ENCODE measurements at regions not wholly inside any gene's neighbourhood (a gene's known extent, or its start where the extent isn't known, plus 50 kb on each side); places are given as distances from the start of the nearest gene placed in this dataset.
"Not testable (repeated sequence)": the region's sequence is repeated elsewhere in the genome, so short reads cannot be mapped to it uniquely, and the experiment has no call there.

DNA sequence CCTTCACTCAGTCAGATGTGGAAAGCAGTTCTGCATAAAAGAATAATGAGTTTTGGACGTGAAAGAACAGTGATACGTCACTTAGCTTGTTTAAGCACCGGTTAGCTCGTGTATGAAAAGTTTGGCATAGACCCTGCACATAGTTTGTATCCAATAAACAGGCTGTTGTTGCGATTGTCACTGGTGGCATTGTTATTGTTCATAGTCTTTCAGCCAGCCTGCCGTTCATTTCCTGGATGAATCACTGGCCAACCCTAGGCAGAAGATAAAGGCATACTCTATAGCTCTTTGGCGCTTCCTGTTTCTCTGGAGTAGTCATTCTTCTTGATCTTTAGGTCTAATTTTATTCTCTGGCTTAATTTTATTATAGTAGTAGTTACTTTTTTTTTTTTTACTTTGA lies 57.8 kb upstream of the ANKRD30A start:
- TF ChIP-seq, protein P1, sequence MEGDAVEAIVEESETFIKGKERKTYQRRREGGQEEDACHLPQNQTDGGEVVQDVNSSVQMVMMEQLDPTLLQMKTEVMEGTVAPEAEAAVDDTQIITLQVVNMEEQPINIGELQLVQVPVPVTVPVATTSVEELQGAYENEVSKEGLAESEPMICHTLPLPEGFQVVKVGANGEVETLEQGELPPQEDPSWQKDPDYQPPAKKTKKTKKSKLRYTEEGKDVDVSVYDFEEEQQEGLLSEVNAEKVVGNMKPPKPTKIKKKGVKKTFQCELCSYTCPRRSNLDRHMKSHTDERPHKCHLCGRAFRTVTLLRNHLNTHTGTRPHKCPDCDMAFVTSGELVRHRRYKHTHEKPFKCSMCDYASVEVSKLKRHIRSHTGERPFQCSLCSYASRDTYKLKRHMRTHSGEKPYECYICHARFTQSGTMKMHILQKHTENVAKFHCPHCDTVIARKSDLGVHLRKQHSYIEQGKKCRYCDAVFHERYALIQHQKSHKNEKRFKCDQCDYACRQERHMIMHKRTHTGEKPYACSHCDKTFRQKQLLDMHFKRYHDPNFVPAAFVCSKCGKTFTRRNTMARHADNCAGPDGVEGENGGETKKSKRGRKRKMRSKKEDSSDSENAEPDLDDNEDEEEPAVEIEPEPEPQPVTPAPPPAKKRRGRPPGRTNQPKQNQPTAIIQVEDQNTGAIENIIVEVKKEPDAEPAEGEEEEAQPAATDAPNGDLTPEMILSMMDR (IDR thresholded peaks at IDR 0.05; ENCODE audit: low read length, missing control alignments) = no peak
- H3K4me3 ChIP-seq (replicated peaks; ENCODE audit: low read depth, low read length) = no peak overlapping the region
- no peak for DNase-seq (ENCODE audit: low read depth)

DNA sequence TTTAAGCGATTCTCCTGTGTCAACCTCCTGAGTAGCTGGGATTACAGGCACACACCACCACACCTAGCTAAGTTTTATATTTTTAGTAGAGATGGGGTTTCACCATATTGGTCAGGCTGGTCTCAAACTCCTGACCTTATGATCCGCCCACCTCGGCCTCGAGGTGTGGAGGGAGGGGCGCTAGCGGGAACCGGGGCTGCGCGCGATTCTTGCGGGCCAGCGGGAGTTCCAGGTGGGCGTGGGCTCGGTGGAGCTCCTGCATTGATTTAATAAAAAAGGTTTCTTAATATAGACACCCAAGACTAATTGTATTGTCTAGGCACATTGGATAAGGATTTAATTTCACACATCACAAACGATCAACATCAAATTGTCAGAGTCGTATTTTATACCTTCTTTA lies 63.1 kb upstream of the ANKRD30A start:
- not testable (repeated sequence) for DNase-seq (ENCODE audit: low read depth); H3K4me3 ChIP-seq (replicated peaks; ENCODE audit: low read depth, low read length)

DNA sequence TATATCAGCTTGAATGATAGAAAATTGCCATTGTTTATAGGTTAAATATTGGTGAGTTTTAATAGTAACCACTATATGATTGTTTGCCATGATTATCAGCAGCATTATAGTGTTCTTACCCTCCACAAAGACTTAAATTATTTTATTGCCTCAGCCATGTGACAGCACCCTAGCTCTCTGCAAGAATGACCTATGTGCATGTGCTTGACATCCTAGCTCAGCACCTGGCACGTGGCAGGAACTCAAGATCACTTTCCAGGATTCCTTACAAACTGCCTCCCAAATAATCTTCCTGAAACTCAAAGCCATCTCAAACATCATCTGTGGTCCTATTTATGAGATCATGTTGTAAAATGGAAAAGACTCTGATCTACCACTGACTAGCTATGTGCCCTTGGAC lies 68.1 kb upstream of the ANKRD30A start:
- no peak for DNase-seq (ENCODE audit: low read depth)
- no peak overlapping the region for H3K4me3 ChIP-seq (replicated peaks; ENCODE audit: low read depth, low read length)
- TF ChIP-seq, protein P1 (IDR thresholded peaks at IDR 0.05; ENCODE audit: low read length, missing control alignments) = no peak

DNA sequence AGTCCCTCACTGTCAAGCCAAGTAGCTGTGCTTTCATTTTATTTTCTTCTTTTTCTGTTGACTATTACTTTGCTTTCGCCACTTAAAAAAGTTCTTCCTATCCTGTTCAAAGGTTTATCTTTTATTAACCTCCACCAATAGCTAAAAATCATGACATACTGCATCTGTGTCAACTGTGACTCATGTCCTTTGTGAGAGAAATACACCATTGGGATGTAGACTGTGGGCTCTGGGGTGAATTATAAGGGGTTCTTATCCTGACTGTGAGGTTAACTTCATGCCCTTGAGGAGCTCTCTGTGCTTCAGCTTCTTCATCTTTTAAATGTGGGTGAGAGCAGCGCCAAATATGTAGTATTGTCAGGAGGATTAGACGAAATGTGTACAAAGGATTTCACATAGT lies 71.9 kb upstream of the ANKRD30A start:
- no peak for DNase-seq (ENCODE audit: low read depth)
- TF ChIP-seq, protein P1 (IDR thresholded peaks at IDR 0.05; ENCODE audit: low read length, missing control alignments) = no peak
- no peak overlapping the region for H3K4me3 ChIP-seq (replicated peaks; ENCODE audit: low read depth, low read length)

DNA sequence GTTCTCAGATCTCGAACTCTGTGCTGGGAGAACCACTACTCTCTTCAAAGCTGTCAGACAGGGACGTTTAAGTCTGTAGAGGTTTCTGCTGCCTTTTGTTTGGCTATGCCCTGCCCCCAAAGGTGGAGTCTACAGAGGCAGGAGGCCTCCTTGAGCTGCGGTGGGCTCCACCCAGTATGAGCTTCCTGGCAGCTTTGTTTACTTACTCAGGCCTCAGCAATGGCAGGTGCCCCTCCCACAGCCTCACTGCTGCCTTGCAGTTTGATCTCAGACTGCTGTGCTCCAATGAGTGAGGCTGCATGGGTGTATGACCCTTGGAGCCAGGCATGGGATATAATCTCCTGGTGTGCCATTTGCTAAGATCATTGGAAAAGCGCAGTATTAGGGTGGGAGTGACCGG lies 75.4 kb upstream of the ANKRD30A start:
- H3K4me3 ChIP-seq (replicated peaks; ENCODE audit: low read depth, low read length); DNase-seq (ENCODE audit: low read depth): not testable (repeated sequence)

DNA sequence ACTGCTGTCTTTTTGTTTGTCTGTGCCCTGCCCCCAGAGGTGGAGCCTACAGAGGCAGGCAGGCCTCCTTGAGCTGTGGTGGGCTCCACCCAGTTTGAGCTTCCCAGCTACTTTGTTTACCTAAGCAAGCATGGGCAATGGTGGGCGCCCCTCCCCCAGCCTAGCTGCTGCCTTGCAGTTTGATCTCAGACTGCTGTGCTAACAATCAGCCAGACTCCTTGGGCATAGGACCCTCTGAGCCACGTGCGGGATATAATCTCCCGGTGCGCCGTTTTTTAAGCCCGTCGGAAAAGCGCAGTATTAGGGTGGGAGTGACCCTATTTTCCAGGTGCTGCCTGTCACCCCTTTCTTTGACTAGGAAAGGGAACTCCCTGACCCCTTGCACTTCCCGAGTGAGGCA lies 81.1 kb upstream of the ANKRD30A start:
- not testable (repeated sequence) for H3K4me3 ChIP-seq (replicated peaks; ENCODE audit: low read depth, low read length); DNase-seq (ENCODE audit: low read depth)

DNA sequence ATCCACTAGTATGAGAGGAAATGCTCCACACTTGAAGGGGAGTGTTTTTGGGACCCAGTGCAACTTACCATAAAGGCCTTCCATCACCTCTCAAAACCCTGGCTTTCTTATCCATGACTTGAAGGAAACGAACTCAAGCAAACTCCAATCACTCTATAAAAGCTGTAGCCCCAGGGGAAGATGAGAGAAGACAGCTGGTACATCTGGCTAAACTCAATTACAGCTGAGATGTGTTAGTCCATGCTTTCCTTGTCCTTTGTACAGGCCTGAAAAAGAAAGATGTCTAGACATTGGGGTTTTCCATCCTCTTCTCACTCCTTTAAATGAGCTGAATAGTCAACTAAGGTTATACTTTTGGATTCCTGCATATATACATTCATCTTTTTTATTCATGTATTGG lies 89.5 kb upstream of the ANKRD30A start:
- no peak for DNase-seq (ENCODE audit: low read depth)
- no peak overlapping the region for H3K4me3 ChIP-seq (replicated peaks; ENCODE audit: low read depth, low read length)
- TF ChIP-seq, protein P1 (IDR thresholded peaks at IDR 0.05; ENCODE audit: low read length, missing control alignments) = no peak

DNA sequence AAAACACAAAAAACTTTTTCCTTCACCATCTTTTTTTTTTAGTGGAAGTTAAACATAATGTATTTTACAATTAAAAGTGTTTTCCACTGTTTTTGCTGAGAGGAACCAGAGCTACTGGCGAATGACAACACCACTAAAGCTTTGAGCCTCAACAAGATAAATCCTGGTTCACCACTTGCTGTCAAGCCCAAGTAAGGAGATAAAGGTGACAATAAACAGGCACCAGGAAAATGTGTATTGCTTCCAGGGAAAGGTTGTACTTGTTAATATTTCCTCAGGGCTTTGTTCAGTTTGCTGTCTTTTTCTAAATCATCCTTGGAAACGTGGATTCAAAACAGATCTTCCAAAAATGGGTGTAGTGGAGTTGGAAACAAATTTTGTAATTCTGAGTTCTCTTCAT lies 109.9 kb upstream of the ANKRD30A start:
- TF ChIP-seq, protein P1 (IDR thresholded peaks at IDR 0.05; ENCODE audit: low read length, missing control alignments) = no peak
- DNase-seq (ENCODE audit: low read depth) = no peak

DNA sequence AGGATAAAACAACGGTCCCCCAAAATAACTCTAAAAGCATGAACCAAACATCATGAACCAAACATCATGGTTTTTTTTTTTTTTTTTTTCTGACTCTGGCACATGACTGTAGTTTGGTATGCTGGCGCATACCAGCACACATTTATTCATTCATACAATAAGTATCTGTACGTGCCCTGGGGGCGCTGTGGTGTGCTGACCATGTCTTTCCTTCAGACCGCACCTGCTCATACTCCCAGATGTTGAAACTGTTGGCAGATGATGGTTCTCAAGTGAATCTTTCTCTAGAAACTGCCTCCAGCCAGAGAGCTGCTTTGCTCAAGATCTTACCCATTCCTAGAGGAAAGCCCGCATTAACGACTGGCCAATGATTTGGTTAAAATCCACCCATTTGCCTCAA lies 114.7 kb upstream of the ANKRD30A start:
- no peak overlapping the region for H3K4me3 ChIP-seq (replicated peaks; ENCODE audit: low read depth, low read length)
- TF ChIP-seq, protein P1 (IDR thresholded peaks at IDR 0.05; ENCODE audit: low read length, missing control alignments) = no peak
- DNase-seq (ENCODE audit: low read depth) = no peak

More for the DNA sequence above, 109.9 kb upstream of the ANKRD30A start:
- no peak overlapping the region for H3K4me3 ChIP-seq (replicated peaks; ENCODE audit: low read depth, low read length)

DNA sequence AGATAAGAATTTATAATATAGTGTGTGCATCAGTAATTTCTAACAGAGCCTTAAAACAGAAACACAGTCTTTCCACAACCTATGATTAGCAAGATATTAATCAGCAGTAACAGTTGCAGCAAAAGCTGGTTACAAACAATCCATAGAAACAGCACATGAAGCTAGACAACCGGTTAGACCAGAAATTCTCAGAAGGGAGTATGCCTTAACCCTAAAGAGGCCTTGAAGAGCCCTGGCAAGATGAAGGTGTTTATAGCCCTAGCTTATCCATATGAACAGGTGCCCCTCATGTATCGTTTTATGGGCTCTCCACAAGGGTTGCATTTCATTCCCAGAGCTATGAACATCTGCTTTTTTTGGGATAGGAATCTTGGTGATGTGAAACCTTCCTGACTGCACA lies 117.1 kb upstream of the ANKRD30A start:
- DNase-seq (ENCODE audit: low read depth); H3K4me3 ChIP-seq (replicated peaks; ENCODE audit: low read depth, low read length): not testable (repeated sequence)
